Posterior vena cava (tissue), 2 donors: ENCODE measurements at regions not wholly inside any gene's neighbourhood (a gene's known extent, or its start where the extent isn't known, plus 50 kb on each side); places are given as distances from the start of the nearest gene placed in this dataset.
"Not testable (repeated sequence)": the region's sequence is repeated elsewhere in the genome, so short reads cannot be mapped to it uniquely, and the experiment has no call there.

Source experiments
- DNase-seq: peaks from one replicate; pipeline ENCODE4 v3.0.0-alpha.2; 2020; ENCODE audit warnings: low spot score
- intact Hi-C, 2 donors: fragments of 100-400 bp; cut with DNase I; formaldehyde crosslinking; loops; one replicate each; pipeline versions ENCODE4 v1.14.1 to v1.14.2; 2022 to 2023
- donor health status: DM: yes; HTN: yes; CAD: no.
- donor health status: DM: yes; HTN: yes; CAD: no.

DNA sequence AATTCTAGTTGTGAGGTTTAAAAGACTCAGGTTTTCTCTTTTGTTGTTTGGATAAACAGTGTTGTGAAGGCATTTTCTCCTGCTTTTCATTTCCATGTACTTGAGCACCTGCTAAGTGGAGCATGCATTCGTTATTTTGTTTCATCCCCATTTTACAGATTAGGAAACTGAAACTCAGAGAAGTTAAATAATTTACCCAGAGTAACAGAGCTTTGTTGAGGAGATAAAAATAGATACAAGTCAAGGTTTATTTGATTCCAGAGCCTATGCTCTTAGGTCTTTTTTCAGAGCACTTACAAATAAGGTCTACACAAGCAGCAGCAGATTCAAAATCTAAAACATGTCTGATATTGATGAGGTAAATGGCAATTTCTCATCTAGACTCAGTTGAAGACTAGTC lies 254.7 kb upstream of the PTBP2 start:
- no peak for DNase-seq
- intact Hi-C loops = no loop called here

DNA sequence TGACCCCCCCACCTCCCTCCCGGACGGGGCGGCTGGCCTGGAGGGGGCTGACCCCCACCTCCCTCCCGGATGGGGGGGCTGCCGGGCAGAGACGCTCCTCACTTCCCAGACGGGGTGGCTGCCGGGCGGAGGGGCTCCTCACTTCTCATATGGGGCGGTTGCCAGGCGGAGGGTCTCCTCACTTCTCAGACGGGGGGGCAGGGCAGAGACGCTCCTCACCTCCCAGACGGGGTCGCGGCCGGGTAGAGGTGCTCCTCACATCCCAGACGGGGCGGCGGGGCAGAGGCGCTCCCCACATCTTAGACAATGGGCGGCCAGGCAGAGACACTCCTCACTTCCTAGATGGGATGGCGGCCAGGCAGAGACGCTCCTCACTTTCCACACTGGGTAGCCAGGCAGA lies 251.9 kb upstream of the PTBP2 start:
- intact Hi-C loops, DNase-seq: not testable (repeated sequence)

DNA sequence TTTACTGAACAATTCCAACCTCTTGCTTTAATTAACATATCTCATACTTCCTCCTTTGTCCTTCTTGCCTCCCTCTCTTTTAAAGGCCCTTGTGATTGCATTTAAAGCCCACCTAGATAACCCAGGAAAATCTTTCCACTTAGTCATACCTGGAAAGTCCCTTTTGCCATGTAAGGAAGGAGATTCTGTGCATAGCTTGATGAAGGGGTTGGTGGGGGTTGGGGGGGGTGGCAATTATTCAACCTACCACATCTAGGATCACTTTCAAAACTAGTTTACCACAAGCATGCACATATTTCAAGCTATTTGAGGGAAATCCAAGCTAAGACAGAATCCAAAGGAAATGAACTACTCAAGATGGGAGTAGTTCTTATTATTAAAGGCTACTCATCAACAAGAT lies 249.1 kb upstream of the PTBP2 start:
- DNase-seq = no peak
- intact Hi-C loops = no loop called here

DNA sequence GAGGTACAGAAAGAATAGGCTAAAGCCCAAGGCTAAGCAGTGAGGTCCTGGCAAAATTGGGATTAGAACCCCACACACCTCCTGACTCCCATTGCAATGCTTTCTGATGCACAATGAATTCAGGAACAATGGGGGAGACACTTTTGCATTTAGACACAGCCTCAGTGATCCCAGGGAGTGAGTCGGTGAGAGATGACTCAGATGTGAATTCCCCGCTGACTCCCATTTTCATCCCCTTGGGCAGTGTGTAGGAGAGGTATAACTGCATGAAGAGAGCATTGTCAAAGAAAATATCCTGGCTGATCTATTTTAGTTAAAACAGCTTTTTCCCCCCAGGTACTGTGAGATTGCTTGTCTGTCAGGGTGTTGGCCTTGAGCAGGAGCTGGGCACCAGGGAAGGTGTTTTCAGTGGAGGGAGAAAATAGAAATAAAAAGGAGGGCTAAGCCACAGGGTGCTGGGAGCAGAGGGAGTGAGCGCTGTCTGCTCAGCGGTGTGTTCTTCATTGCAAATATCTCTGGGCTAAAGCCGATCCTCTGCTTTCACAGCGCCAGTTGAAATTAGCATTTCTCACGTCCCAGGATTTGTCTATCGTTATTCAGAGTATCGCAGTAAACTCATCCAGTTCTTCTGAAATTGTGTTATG lies 247.7 kb upstream of the PTBP2 start:
- intact Hi-C loops = no loop called here
- DNase-seq = no peak

DNA sequence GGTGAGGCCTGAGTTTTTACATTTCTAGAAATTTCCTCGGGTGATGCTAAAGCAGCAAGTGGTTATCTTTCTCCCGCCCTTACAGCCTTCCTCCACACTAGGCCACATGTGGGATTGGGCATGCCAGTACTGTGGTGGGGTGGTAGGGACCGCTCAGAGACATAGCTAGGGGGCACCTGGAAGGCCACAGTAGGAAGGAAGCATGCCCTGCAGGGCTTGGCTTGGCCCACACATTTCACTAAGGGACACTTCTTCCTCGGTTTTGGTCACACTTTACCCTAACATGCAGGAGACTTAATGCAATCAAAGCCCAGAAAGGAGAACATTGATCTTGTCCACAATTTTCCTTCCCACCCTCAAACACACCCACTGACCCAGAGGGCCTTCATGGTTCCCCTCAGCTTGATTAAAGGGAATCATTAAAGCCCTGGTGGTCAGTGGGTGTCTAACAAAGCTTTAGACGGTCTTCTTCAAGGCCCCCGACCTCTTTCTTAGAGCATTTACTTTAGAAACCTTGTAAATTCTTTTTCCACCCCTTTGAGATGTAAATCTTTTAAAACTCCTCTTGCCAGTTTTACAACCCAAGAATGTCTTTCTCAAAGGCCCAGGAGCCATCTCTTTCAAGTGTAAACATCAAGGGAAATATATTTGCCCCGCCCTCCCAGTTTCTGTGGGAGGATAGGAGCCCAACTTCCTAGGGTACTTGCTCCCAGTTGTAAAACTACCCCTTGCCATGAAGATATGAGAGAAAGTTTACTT lies 246.4 kb upstream of the PTBP2 start:
- no peak for DNase-seq
- intact Hi-C loops = no loop called here

DNA sequence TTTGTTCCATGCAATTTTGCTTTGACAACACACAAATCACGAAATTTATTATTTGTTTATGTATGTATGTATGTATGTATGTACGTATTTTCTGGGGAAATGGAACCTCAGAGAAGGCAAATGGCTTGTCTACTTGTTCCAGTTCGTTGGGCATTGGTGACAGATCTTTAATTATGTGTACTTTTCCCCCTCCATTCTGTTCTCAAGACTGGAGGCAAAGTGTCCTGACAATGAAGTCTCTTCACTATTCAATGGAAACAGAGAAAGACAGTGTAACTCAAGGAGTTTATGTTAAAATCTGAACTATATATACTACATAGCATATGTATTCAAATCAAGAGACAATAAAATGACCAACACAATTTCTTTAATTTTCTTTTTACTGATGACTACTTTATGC lies 245.7 kb upstream of the PTBP2 start:
- intact Hi-C loops = no loop called here
- no peak for DNase-seq

DNA sequence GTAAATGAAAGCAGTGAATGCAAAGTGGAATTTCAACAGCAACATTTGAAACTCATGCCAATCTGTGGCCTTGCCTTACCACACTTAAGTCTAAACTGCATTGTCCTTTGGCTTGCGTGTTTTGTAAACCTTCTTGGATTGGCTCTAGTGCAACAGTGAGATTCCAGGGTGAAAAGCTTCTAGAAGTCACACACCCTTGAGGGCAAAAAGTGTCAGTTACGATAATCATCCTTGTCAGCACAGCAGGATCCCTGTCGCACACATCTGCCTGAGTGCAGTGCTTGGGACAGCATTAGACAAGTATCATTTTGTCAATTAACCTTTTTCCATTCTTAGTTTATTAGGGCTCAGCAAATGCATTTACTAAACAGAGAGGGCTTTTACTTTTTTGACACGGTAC lies 243.4 kb upstream of the PTBP2 start:
- no peak for DNase-seq
- intact Hi-C loops = no loop called here

DNA sequence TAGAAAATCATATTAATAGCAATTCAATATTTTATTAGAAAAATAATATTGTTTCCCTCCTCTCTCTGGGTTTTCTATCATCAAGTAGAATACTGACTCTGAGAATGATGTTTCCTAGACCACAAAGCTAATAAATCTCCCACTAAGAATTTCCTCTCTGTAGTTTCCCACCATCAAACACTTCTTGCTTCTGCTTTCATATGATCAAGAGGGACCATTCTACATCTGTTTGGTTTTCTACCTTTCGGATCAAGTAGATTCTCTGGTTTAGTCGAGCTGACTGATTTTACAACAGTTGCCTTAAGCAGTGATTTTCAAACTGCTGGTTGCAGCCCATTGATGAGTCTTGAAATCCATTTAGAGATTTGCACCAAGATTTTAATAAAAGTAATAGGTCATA lies 240.2 kb upstream of the PTBP2 start:
- intact Hi-C loops = no loop called here
- no peak for DNase-seq

DNA sequence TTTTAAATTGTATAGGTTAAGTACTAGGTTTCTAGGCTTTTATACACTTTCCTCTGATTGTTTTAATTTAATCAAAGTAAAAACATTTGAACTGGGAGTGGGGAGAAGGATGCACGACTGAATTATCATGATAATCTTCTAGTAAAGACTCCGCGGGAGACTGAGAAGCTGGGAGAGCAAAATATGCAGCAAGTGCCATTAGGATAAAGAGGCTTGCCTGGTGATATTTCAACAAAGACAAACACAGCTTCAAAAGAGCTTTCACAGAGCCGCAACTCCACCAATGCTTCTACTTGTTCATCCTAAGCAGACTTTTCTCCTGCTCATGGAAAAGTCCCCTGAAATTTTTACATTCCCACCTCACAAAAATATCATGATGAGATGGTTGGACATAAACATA lies 239.0 kb upstream of the PTBP2 start:
- intact Hi-C loops = no loop called here
- DNase-seq = no peak

DNA sequence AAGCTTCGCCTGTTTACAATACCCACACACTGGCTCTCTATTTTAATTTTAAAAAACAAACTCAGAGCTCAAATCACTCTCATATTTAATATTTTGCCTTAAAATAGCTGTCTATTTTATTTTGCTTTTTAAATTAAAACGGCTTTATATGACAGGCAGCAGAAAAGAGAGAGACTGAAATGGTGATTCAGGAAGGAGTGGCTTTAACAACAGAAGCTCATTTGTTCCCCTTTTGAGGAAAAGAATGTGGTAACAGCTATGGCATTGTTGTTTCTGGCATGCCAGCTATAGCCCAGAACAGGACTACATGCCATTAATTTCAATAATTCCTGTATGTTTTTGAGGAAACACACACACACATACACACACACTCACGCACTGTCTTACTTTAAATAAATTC lies 234.2 kb upstream of the PTBP2 start:
- intact Hi-C loops = no loop called here
- no peak for DNase-seq

DNA sequence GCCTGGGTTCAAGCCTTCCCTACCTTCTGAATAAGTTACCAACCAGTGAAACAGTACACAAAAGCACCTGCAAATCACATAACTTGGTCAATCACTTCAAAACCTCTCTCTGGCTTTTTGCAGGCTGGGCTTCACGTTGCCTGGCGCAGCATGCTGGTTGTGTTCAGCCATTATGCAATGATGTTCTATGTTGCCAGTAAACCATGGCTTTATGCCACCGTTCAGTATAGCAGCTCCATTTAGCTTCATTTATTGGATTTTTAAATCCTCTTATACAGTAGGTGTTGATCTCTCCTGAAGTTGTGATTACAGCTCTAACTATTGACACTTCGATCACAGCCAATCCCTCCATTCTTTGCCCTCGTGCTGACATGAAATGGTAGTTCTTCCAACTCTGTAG lies 233.6 kb upstream of the PTBP2 start:
- DNase-seq = peak; percentile 32
- intact Hi-C loops = no loop called here

DNA sequence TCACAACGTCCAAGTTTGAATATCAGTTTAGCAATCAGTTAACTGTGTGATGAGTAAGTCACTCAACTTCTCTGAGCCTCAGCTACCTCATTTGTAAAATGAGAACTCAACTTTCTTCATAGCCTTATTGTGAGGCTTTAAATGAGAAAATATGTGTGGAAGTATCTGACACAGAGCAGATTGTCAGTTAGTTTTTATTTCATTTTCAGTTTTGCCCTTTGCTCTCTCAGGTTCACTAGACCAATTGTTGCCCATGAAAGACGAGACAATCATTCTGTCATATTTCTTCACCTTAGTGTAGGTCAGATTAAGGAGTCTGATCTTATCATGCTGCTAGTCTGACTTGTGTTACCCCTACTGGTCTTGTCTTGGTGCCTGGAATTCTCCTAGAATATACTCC lies 232.8 kb upstream of the PTBP2 start:
- no peak for DNase-seq
- intact Hi-C loops = no loop called here

DNA sequence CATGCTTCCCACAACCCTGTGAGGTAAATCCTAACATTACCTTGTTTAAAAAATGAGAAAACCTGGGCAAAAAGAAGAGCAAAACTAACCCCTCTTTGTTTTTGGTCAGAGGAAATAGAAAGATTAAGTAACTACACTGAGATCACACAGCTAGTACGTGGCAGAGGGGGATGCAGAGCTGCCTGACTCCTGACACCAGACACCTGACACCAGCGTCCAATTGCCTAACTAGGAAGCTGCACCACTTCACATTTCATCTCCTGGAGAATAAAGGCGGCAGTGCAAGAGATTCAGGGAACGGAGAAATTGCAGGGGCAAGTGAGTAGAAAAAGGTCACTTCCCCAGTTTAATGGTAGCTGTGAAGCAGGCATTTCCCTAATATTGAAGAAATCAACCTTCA lies 229.3 kb upstream of the PTBP2 start:
- intact Hi-C loops = no loop called here
- no peak for DNase-seq

DNA sequence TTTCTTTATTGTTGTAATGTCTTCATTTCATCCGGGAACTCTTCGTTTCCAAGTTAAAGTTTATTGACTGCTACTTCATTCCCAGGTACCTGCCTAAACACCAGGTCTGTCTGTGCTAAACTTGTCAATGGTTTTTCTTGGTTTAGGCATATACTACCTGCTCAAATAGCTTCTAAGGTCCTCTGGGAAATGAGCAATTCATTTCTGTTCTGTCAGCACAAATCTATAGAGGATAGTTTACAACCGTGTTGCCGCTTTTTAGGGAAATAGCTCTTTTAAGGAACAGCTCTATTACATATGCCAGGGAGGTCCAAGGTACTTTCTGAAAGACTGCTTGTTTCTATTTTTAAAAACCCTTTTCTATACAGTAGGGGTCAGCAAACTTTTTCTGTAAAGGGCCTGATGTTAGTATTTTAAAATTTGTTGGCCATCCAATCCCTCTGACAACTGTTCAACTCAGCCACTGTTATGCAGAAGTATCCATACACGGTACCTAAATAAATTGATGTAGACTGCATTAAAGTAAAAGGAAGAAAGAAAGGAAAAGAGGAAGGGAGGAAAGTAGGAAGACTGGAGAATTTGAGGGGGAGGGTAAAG lies 222.7 kb upstream of the PTBP2 start:
- intact Hi-C loops = no loop called here
- DNase-seq = no peak

DNA sequence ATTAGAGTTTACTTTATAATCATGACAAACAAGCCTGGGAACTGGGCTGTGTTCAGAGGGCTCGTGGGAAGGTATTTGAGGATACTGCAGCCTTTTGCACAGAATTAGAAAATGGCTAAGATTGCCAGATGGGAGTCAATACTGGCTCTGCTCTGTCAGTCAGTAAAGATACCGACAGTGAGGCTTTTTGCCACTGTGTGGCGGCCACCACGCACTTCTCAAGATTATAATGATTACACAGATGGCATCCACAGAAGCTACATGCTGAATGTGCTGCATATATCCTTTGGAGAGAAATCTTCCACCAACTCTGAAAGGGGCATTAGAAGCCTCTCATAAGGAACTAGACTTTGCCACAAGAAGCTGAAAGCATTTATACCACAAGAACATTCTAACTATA lies 213.4 kb upstream of the PTBP2 start:
- DNase-seq = no peak
- intact Hi-C loops = no loop called here

DNA sequence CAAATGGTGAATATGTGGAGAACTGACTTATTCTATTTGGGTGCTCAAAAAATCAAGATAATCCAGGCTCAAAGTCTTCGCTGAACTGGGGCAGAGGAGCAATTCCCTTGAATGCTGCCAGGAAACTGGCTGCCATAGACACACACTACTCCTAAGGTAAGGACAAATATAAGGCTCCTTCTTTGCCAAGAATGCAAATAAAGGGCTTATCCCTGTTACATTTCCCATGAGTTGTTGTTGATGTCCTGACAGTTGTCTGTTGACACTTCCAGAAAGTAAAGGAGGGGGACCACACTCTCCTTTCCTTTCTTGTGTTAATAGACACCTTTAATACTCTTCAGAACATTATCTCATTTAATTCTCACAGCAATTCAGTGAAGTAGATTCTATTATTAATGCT lies 212.2 kb upstream of the PTBP2 start:
- intact Hi-C loops = no loop called here
- DNase-seq = no peak

DNA sequence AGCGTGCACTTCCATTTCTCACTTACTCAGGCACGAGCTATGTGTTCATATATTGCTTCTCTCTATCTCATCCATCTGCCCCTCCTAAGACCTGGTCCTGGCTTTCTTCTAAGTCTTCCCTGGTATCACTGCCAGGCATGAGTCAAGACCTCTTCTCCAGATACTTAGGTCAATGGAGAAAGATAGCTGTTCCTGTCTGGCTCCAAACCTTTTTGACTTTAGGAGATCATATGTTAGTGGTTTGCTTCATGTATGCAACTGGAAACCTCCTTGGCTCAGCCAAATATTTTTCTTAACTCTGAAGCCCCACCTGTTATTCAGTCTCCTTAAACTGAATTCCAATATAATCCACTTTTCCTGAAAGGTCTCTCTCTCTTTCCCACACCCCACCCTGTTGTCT lies 211.6 kb upstream of the PTBP2 start:
- no peak for DNase-seq
- intact Hi-C loops = no loop called here

DNA sequence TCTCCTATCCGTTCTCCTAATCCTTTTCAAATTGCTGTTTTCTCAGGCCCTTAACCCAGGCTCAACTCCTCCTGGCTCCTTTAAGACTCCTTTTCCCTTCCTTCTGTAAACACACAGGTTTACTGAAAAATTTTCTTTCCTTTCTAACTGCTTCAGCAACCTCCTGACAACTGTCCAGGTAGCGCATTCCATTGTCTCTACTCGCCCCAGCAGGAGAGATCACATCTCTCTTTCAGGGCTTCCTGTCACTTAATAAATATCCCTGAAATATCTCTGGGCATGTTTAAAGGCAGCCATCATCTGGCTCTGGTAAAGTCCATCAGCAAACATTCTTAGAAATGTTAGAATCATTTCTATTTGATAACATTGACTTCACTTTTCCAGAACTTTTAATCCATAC lies 211.2 kb upstream of the PTBP2 start:
- intact Hi-C loops = no loop called here
- no peak for DNase-seq

DNA sequence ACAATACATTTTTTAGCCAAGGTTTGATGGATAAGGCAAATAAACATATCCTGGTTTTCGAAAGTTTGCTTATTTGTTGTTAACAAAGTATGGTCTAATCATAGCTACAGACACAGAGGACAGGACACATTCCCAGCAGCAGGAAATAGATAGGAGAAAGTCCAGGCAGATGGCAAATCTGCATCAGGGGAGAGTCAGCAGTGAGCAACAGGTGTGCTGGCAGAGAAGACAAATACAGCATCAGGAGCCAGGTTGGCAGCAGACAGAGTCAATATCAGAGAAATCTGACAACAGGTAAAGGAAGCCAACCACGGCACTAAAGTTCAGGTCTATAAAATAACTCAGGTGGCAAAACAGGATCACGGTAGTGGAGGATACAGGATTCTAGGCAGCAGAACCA lies 210.7 kb upstream of the PTBP2 start:
- intact Hi-C loops = no loop called here
- DNase-seq = no peak

DNA sequence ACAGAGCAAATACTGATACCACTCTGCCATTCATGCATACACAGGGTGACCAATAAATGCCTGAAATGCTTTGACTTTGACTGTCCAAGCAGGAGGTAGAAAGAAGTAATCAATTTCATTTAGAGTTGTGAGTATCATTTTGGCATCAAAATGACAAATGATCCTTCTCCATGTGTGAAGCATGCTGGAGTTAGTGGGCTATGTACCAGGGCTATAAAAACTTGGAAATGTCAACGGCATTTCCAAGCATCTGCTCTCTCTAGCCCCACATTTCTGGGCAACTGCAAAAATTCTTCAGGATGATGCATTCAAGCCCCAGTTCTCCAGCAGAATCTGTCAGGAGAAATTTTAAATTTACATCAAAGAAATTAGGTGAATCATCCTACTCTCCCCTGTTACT lies 208.4 kb upstream of the PTBP2 start:
- DNase-seq = no peak
- intact Hi-C loops = no loop called here

DNA sequence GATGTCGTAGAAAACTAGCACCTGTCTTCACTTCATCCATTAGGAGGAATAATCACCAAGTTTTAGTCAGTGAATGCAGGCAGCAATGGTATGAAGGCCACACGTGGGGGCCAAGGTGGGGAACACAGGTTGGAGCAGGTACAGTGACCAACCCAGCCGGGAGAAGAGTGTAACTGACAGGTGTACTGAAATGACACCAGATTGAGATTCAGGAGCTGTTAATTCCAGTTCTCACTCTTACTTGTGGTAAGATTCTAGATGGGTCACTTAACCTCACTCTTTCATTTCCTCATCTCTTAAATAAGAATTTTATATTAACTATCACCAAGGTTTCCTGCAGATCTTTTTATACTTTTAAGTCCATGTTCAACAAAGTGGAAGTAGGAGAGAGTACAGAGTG lies 206.2 kb upstream of the PTBP2 start:
- no peak for DNase-seq
- intact Hi-C loops = no loop called here
